ENCODE measurements at regions not wholly inside any gene's neighbourhood (a gene's known extent, or its start where the extent isn't known, plus 50 kb on each side); places are given as distances from the start of the nearest gene placed in this dataset.

GRCh38 chr15:97867870-97868269 is 92.6 kb upstream of the ARRDC4 start:
- TF ChIP-seq CTCF (IDR thresholded peaks at IDR 0.05; ENCODE audit: low read depth, low read length) = no peak
- DNase-seq (ENCODE audit: low read depth, low spot score) = no peak
- ChIA-PET CTCF (no interaction called here), POLR2A (no interaction called here)
- Histone ChIP-seq H3K27ac (ENCODE audit: low read depth, low read length) (no peak overlapping the region), H3K27me3 (ENCODE audit: control insufficient read depth, insufficient read depth, low read length) (no peaks in the 10 kb centered on the region), H3K9me3 (ENCODE audit: control insufficient read depth, insufficient read depth, low read length) (peaks cover 26% of the 10 kb centered on the region), H3K4me3 (ENCODE audit: low read depth, low read length) (no peak overlapping the region)

- Histone ChIP-seq H3K27me3 (ENCODE audit: control insufficient read depth, insufficient read depth, low read length) (no peaks in the 10 kb centered on the region), H3K4me3 (ENCODE audit: low read depth, low read length) (no peak overlapping the region), H3K27ac (ENCODE audit: low read depth, low read length) (no peak overlapping the region), H3K9me3 (ENCODE audit: control insufficient read depth, insufficient read depth, low read length) (peaks cover 29% of the 10 kb centered on the region)
- POLR2A ChIA-PET = no interaction called here
- DNase-seq (ENCODE audit: low read depth, low spot score) = no peak
- CTCF ChIA-PET = no interaction called here
- TF ChIP-seq CTCF (IDR thresholded peaks at IDR 0.05; ENCODE audit: low read depth, low read length) = no peak
Measured at GRCh38 chr15:97868981-97869380, 91.5 kb upstream of the ARRDC4 start.

GRCh38 chr15:97870771-97871170 is 89.7 kb upstream of the ARRDC4 start:
- POLR2A ChIA-PET = no interaction called here
- peaks cover 36% of the 10 kb centered on the region for H3K9me3 ChIP-seq (ENCODE audit: control insufficient read depth, insufficient read depth, low read length)
- no peaks in the 10 kb centered on the region for H3K27me3 ChIP-seq (ENCODE audit: control insufficient read depth, insufficient read depth, low read length)
- no peak overlapping the region for H3K4me3 ChIP-seq (ENCODE audit: low read depth, low read length)
- no peak for TF ChIP-seq CTCF (IDR thresholded peaks at IDR 0.05; ENCODE audit: low read depth, low read length)
- no peak for DNase-seq (ENCODE audit: low read depth, low spot score)
- H3K27ac ChIP-seq (ENCODE audit: low read depth, low read length) = no peak overlapping the region
- CTCF ChIA-PET = no interaction called here

- ChIA-PET POLR2A (no interaction called here), CTCF (no interaction called here)
- H3K27ac ChIP-seq (ENCODE audit: low read depth, low read length) = no peak overlapping the region
- H3K9me3 ChIP-seq (ENCODE audit: control insufficient read depth, insufficient read depth, low read length) = peaks cover 28% of the 10 kb centered on the region
- no peaks in the 10 kb centered on the region for H3K27me3 ChIP-seq (ENCODE audit: control insufficient read depth, insufficient read depth, low read length)
- H3K4me3 ChIP-seq (ENCODE audit: low read depth, low read length) = no peak overlapping the region
- no peak for TF ChIP-seq CTCF (IDR thresholded peaks at IDR 0.05; ENCODE audit: low read depth, low read length)
- DNase-seq (ENCODE audit: low read depth, low spot score) = no peak
Measured at GRCh38 chr15:97874139-97874538, 86.4 kb upstream of the ARRDC4 start.

DNA sequence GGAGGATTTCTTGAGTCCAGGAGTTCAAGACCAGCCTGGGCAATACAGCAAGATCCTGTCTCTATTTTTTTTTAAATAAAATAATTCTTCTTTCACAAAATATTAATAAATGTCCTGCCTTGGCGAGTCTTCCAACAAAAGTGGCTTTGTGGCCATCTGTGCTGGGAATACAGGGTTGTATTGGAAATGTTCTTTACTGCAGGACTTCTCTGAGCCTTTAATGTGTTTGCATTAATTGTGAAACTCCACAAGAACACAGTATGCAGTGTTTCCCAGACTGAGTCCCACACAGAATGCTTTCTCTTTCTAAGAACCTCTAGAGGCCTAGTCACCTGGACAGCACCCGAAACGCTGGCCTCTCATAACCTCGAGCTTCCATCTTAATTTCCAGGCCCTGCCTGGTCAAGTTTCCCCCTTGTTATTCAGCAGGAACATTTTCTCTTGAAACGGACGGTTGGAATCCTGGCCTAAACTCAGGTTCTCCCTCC is 85.4 kb upstream of the ARRDC4 start:
- Histone ChIP-seq H3K9me3 (ENCODE audit: control insufficient read depth, insufficient read depth, low read length) (peaks cover 25% of the 10 kb centered on the region), H3K4me3 (ENCODE audit: low read depth, low read length) (no peak overlapping the region), H3K27ac (ENCODE audit: low read depth, low read length) (no peak overlapping the region), H3K27me3 (ENCODE audit: control insufficient read depth, insufficient read depth, low read length) (no peaks in the 10 kb centered on the region)
- ChIA-PET CTCF (no interaction called here), POLR2A (no interaction called here)
- no peak for DNase-seq (ENCODE audit: low read depth, low spot score)
- no peak for TF ChIP-seq CTCF (IDR thresholded peaks at IDR 0.05; ENCODE audit: low read depth, low read length)
